ENCODE measurements at regions not wholly inside any gene's neighbourhood (a gene's known extent, or its start where the extent isn't known, plus 50 kb on each side); places are given as distances from the start of the nearest gene placed in this dataset.
"Not testable (repeated sequence)": the region's sequence is repeated elsewhere in the genome, so short reads cannot be mapped to it uniquely, and the experiment has no call there.

- not testable (repeated sequence) for H3K4me1 Mint-ChIP-seq (ENCODE audit: unreplicated experiment); H3K27ac Mint-ChIP-seq; H3K4me3 Mint-ChIP-seq; H3K9me3 Mint-ChIP-seq; H3K27me3 Mint-ChIP-seq; H3K36me3 Mint-ChIP-seq; DNase-seq (ENCODE audit: extremely low spot score, unreplicated experiment)
Measured at GRCh38 chrX:107296184-107296583, 89.8 kb downstream of the DNAAF6 start.

GRCh38 chrX:107298276-107298675 is 91.9 kb downstream of the DNAAF6 start:
- no peak for TF ChIP-seq CTCF (conservative IDR thresholded peaks at IDR 0.05)
- Mint-ChIP-seq H3K4me1 (ENCODE audit: unreplicated experiment) (no peaks in the 10 kb centered on the region), H3K27ac (peak overlapping the region; percentile 57), H3K4me3 (no peak overlapping the region), H3K9me3 (peaks cover 4% of the 10 kb centered on the region), H3K36me3 (no peaks in the 10 kb centered on the region), H3K27me3 (no peaks in the 10 kb centered on the region)
- DNase-seq (ENCODE audit: extremely low spot score, unreplicated experiment): no peak

- Mint-ChIP-seq H3K4me3 (no peak overlapping the region), H3K9me3 (peaks cover 4% of the 10 kb centered on the region), H3K36me3 (no peaks in the 10 kb centered on the region), H3K27me3 (no peaks in the 10 kb centered on the region), H3K4me1 (ENCODE audit: unreplicated experiment) (no peaks in the 10 kb centered on the region), H3K27ac (no peak overlapping the region)
- DNase-seq (ENCODE audit: extremely low spot score, unreplicated experiment): no peak
- TF ChIP-seq CTCF (conservative IDR thresholded peaks at IDR 0.05): no peak
Measured at GRCh38 chrX:107301253-107301652, 94.8 kb downstream of the DNAAF6 start.

GRCh38 chrX:107304141-107304540 is 97.7 kb downstream of the DNAAF6 start:
- H3K27me3 Mint-ChIP-seq: no peaks in the 10 kb centered on the region
- H3K9me3 Mint-ChIP-seq: no peaks in the 10 kb centered on the region
- no peak for DNase-seq (ENCODE audit: extremely low spot score, unreplicated experiment)
- H3K4me1 Mint-ChIP-seq (ENCODE audit: unreplicated experiment): no peaks in the 10 kb centered on the region
- TF ChIP-seq CTCF (conservative IDR thresholded peaks at IDR 0.05): no peak
- no peak overlapping the region for H3K4me3 Mint-ChIP-seq
- no peak overlapping the region for H3K27ac Mint-ChIP-seq
- H3K36me3 Mint-ChIP-seq: no peaks in the 10 kb centered on the region

- no peaks in the 10 kb centered on the region for H3K4me1 Mint-ChIP-seq (ENCODE audit: unreplicated experiment)
- no peak for TF ChIP-seq CTCF (conservative IDR thresholded peaks at IDR 0.05)
- H3K9me3 Mint-ChIP-seq: no peaks in the 10 kb centered on the region
- no peaks in the 10 kb centered on the region for H3K36me3 Mint-ChIP-seq
- H3K4me3 Mint-ChIP-seq: no peak overlapping the region
- no peak overlapping the region for H3K27ac Mint-ChIP-seq
- H3K27me3 Mint-ChIP-seq: peaks cover 8% of the 10 kb centered on the region
- no peak for DNase-seq (ENCODE audit: extremely low spot score, unreplicated experiment)
Measured at GRCh38 chrX:107323786-107324492, 117.5 kb downstream of the DNAAF6 start.

- H3K27me3 Mint-ChIP-seq: peaks cover 10% of the 10 kb centered on the region
- peak; percentile 75 for DNase-seq (ENCODE audit: extremely low spot score, unreplicated experiment)
- no peak overlapping the region for H3K27ac Mint-ChIP-seq
Measured at GRCh38 chrX:107324493-107325310, 118.3 kb downstream of the DNAAF6 start.

More at GRCh38 chrX:107324493-107325310, 118.3 kb downstream of the DNAAF6 start:
- peak; percentile 52 for TF ChIP-seq CTCF (conservative IDR thresholded peaks at IDR 0.05)
- no peaks in the 10 kb centered on the region for H3K9me3 Mint-ChIP-seq
- peak overlapping the region; percentile 36 for H3K4me3 Mint-ChIP-seq
- H3K4me1 Mint-ChIP-seq (ENCODE audit: unreplicated experiment): no peaks in the 10 kb centered on the region
- no peaks in the 10 kb centered on the region for H3K36me3 Mint-ChIP-seq

All from type B pancreatic cell (in vitro differentiated cells).